Fibroblast of pulmonary artery (primary cell): ENCODE measurements at regions not wholly inside any gene's neighbourhood (a gene's known extent, or its start where the extent isn't known, plus 50 kb on each side); places are given as distances from the start of the nearest gene placed in this dataset.

Experiments
- DNase-seq: peaks from one replicate; pipeline ENCODE4 v3.0.0-alpha.2; 2010; ENCODE audit warnings: low read depth
- H3K4me3 ChIP-seq: replicated peaks from 2 replicates; pipeline ENCODE4 v1.5.1; 2011; ENCODE audit warnings: low read depth, mild to moderate bottlenecking, control low read depth, low read length, moderate library complexity
- CTCF ChIP-seq: IDR thresholded peaks from 2 replicates; pipeline ENCODE4 v1.5.1; 2011; ENCODE audit warnings: mild to moderate bottlenecking, control low read depth, low read length, inconsistent platforms; ENCODE audit errors: missing control alignments

- H3K4me3 ChIP-seq = no peak overlapping the region
- no peak for DNase-seq
- TF ChIP-seq CTCF = no peak
These were observed 347.1 kb downstream of the CTTN start for GRCh38 chr11:70745451-70745850.

GRCh38 chr11:70745941-70746340 lies 347.6 kb downstream of the CTTN start:
- H3K4me3 ChIP-seq = no peak overlapping the region
- DNase-seq = no peak
- TF ChIP-seq CTCF = no peak

- DNase-seq = no peak
- no peak overlapping the region for H3K4me3 ChIP-seq
- no peak for TF ChIP-seq CTCF
These were observed 348.0 kb downstream of the CTTN start for GRCh38 chr11:70746351-70746750.

GRCh38 chr11:70747285-70747684 lies 349.0 kb downstream of the CTTN start:
- no peak overlapping the region for H3K4me3 ChIP-seq
- TF ChIP-seq CTCF = no peak
- no peak for DNase-seq

- DNase-seq = no peak
- no peak for TF ChIP-seq CTCF
- no peak overlapping the region for H3K4me3 ChIP-seq
These were observed 349.6 kb downstream of the CTTN start for GRCh38 chr11:70747921-70748320.

GRCh38 chr11:70751142-70751734 lies 352.9 kb downstream of the CTTN start:
- TF ChIP-seq CTCF = no peak
- no peak for DNase-seq
- H3K4me3 ChIP-seq = no peak overlapping the region

- TF ChIP-seq CTCF = peak; percentile 83
- no peak overlapping the region for H3K4me3 ChIP-seq
These were observed 357.3 kb downstream of the CTTN start for GRCh38 chr11:70755410-70756158.

More at GRCh38 chr11:70755410-70756158, 357.3 kb downstream of the CTTN start:
- peak; percentile 61 for DNase-seq
